Naive thymus-derived CD4-positive, alpha-beta T cell (primary cell): ENCODE measurements at regions not wholly inside any gene's neighbourhood (a gene's known extent, or its start where the extent isn't known, plus 50 kb on each side); places are given as distances from the start of the nearest gene placed in this dataset.

Experiments
- ATAC-seq: fragments of 150-1000 bp; cut with Tn5 transposase; 2 replicates; pipeline ENCODE4 v1.10.0; 2021; ENCODE audit warnings: mild to moderate bottlenecking, moderate library complexity
- CTCF ChIA-PET: fragments of 350-600 bp; sonication (Branson Sonifier 250); formaldehyde crosslinking; loops from one replicate; lab custom pipeline; 2021; ENCODE audit warnings: antibody characterized with exemption; lab: Charles Lee
- POLR2A ChIA-PET: fragments of 350-600 bp; sonication (Branson Sonifier 250); formaldehyde crosslinking; loops from one replicate; lab custom pipeline; 2021; ENCODE audit warnings: antibody characterized with exemption, inconsistent platforms; lab: Charles Lee
- DNase-seq, 9 donors: peaks; one replicate each; pipeline versions ENCODE4 v3.0.0 to v3.0.0-alpha.2; 2020 to 2022; ENCODE audit warnings: mixed read lengths in 1 of 9
- H3K27ac ChIP-seq: one replicate; pipeline ENCODE4 v1.7.0; 2013; ENCODE audit warnings: mild to moderate bottlenecking, low read depth, low read length, moderate library complexity
- H3K27me3 ChIP-seq, 2 donors: one replicate each; pipeline ENCODE4 v1.7.0; 2013; ENCODE audit warnings: low read length in 2 of 2, mild to moderate bottlenecking in 2 of 2, moderate library complexity in 2 of 2; ENCODE audit not compliant: control insufficient read depth in 2 of 2, insufficient read depth in 2 of 2
- H3K36me3 ChIP-seq, 3 experiments: 1 replicate in 2 of 3; 2 replicates in 1 of 3; pipeline ENCODE4 v1.7.0; 2013; ENCODE audit warnings: low read length in 3 of 3, mild to moderate bottlenecking in 3 of 3, moderate library complexity in 1 of 3; ENCODE audit not compliant: insufficient read depth in 3 of 3, control insufficient read depth in 2 of 3
- H3K4me1 ChIP-seq, 2 donors: one replicate each; pipeline ENCODE4 v1.7.0; 2013; ENCODE audit warnings: low read length in 2 of 2, mild to moderate bottlenecking in 2 of 2, moderate library complexity in 1 of 2; ENCODE audit not compliant: control insufficient read depth in 2 of 2, insufficient read depth in 2 of 2
- H3K4me3 ChIP-seq: 2 replicates; pipeline ENCODE4 v1.7.0; 2013; ENCODE audit warnings: mild to moderate bottlenecking, low read length
- H3K9me3 ChIP-seq, 3 experiments: 1 replicate in 2 of 3; 2 replicates in 1 of 3; pipeline ENCODE4 v1.7.0; 2013; ENCODE audit warnings: low read length in 3 of 3; ENCODE audit not compliant: control insufficient read depth in 2 of 3
- H3K27ac Mint-ChIP-seq, 9 donors: one replicate each; pipeline ENCODE4 v1.8.0; 2020 to 2022; ENCODE audit warnings: mixed read lengths in 9 of 9, mild to moderate bottlenecking in 8 of 9, moderate library complexity in 5 of 9, inconsistent platforms in 2 of 9
- H3K27me3 Mint-ChIP-seq, 5 donors: one replicate each; pipeline ENCODE4 v1.8.0; 2021 to 2022; ENCODE audit warnings: mixed read lengths in 5 of 5, mild to moderate bottlenecking in 1 of 5
- H3K36me3 Mint-ChIP-seq, 5 donors: one replicate each; pipeline ENCODE4 v1.8.0; 2020 to 2022; ENCODE audit warnings: mixed read lengths in 5 of 5, mild to moderate bottlenecking in 3 of 5, inconsistent platforms in 1 of 5
- H3K4me1 Mint-ChIP-seq, 7 donors: one replicate each; pipeline ENCODE4 v1.8.0; 2020 to 2022; ENCODE audit warnings: mixed read lengths in 7 of 7, mild to moderate bottlenecking in 3 of 7, inconsistent platforms in 1 of 7
- H3K4me3 Mint-ChIP-seq, 10 donors: one replicate each; pipeline ENCODE4 v1.8.0; 2020 to 2022; ENCODE audit warnings: mild to moderate bottlenecking in 10 of 10, mixed read lengths in 10 of 10, moderate library complexity in 6 of 10, inconsistent platforms in 2 of 10
- H3K9me3 Mint-ChIP-seq, 11 donors: one replicate each; pipeline ENCODE4 v1.8.0; 2020 to 2022; ENCODE audit warnings: mixed read lengths in 11 of 11, mild to moderate bottlenecking in 4 of 11, inconsistent platforms in 1 of 11, moderate library complexity in 1 of 11
- intact Hi-C, 2 donors: fragments of 100-400 bp; cut with micrococcal nuclease; formaldehyde crosslinking; loops; one replicate each; pipeline ENCODE4 v1.15.1; 2023

GRCh38 chr2:234873103-234873827 lies 78.6 kb upstream of the SH3BP4 start:
- intact Hi-C loops: no loop called here
- no peak overlapping the region for H3K27ac ChIP-seq
- CTCF ChIA-PET: no interaction called here
- H3K4me1 Mint-ChIP-seq: peaks cover 0 to 4% (median 0%) of the 10 kb centered on the region in 7 donors
- peaks cover 4 to 41% (median 14%) of the 10 kb centered on the region in 5 donors for H3K27me3 Mint-ChIP-seq
- no peaks in the 10 kb centered on the region for H3K27me3 ChIP-seq
- peaks cover 0 to 9% (median 0%) of the 10 kb centered on the region in 5 donors for H3K36me3 Mint-ChIP-seq
- ATAC-seq (no peak), DNase-seq (no peak)
- H3K9me3 Mint-ChIP-seq: peaks cover 0 to 16% (median 2%) of the 10 kb centered on the region in 11 donors
- no peaks in the 10 kb centered on the region for H3K9me3 ChIP-seq
- no peak overlapping the region for H3K4me3 ChIP-seq
- H3K36me3 ChIP-seq: no peaks in the 10 kb centered on the region
- H3K27ac Mint-ChIP-seq: no peak overlapping the region
- no peaks in the 10 kb centered on the region for H3K4me1 ChIP-seq
- no peak overlapping the region for H3K4me3 Mint-ChIP-seq
- POLR2A ChIA-PET: no interaction called here

DNA sequence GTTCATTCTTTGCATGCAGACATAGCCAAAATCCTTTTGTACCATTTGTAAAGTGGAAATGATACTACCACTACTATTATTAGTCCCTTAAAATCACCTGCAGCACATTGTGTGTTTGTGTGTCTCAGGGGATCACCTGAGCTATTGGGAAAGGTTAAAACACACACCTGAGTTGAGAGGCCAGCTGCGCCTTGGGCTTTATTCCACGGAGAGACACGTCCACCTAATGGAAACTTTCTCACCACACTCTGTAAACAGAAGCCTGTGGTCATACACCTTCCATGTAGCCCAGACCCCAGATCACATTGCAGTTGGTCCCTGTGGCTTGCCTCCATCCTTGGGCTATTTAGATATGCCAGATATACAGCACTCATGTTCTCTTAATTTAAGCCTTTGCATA lies 81.8 kb upstream of the SH3BP4 start:
- Histone ChIP-seq H3K4me3 (no peak overlapping the region), H3K36me3 (no peaks in the 10 kb centered on the region), H3K4me1 (no peaks in the 10 kb centered on the region), H3K27ac (no peak overlapping the region), H3K9me3 (no peaks in the 10 kb centered on the region), H3K27me3 (no peaks in the 10 kb centered on the region)
- intact Hi-C loops: no loop called here
- DNase-seq (no peak), ATAC-seq (no peak)
- ChIA-PET POLR2A (no interaction called here), CTCF (no interaction called here)
- peaks cover 0 to 2% (median 0%) of the 10 kb centered on the region in 7 donors for H3K4me1 Mint-ChIP-seq
- peaks cover 0 to 14% (median 5%) of the 10 kb centered on the region in 11 donors for H3K9me3 Mint-ChIP-seq
- H3K36me3 Mint-ChIP-seq: peaks cover 0 to 7% (median 0%) of the 10 kb centered on the region in 5 donors
- no peak overlapping the region for H3K4me3 Mint-ChIP-seq
- H3K27ac Mint-ChIP-seq: no peak overlapping the region
- peaks cover 0 to 24% (median 6%) of the 10 kb centered on the region in 5 donors for H3K27me3 Mint-ChIP-seq

DNA sequence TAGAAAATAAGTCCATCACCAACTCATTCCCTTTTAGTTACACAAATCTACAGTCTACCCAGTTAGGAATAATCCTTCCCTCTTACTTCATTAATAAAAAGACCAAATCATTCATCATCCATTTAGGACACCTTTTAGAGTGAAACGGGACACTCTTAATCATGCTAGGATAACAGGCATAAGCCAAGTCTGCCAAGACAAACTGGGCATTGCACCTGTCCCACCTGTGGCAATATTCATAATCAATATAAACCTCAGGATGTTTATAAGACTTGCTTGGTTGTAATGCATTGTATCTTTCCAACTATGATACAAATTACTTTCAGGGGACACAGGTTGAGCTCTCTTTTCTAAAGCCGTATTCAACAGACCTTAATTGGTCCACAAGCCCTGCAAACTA lies 82.7 kb upstream of the SH3BP4 start:
- Histone ChIP-seq H3K9me3 (no peaks in the 10 kb centered on the region), H3K4me3 (no peak overlapping the region), H3K36me3 (no peaks in the 10 kb centered on the region), H3K27ac (no peak overlapping the region), H3K4me1 (no peaks in the 10 kb centered on the region), H3K27me3 (no peaks in the 10 kb centered on the region)
- intact Hi-C loops: no loop called here
- H3K4me1 Mint-ChIP-seq: no peaks in the 10 kb centered on the region
- no peak overlapping the region for H3K27ac Mint-ChIP-seq
- ChIA-PET POLR2A (no interaction called here), CTCF (no interaction called here)
- no peak overlapping the region for H3K4me3 Mint-ChIP-seq
- H3K36me3 Mint-ChIP-seq: peaks cover 0 to 7% (median 0%) of the 10 kb centered on the region in 5 donors
- H3K9me3 Mint-ChIP-seq: peaks cover 0 to 14% (median 5%) of the 10 kb centered on the region in 11 donors
- DNase-seq (no peak), ATAC-seq (no peak)
- peaks cover 0 to 21% (median 6%) of the 10 kb centered on the region in 5 donors for H3K27me3 Mint-ChIP-seq

DNA sequence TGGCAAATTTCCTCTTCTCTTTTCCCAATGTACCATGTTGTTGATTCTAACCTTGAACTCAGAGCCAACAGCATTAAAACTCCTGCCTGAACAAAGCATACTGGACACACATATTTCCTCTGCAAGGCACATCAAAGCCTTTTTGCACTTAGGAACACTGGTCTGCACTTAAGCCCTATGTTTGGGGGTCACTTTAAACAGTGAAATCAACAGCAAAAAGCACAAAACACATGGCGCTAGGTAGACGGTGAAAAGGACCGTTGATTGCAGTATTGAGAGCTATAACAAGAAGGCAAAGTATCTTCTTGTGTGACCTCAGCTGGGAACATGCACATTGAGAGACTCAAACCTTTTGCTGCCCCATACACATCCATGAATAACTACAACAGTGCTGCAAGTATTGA lies 83.9 kb upstream of the SH3BP4 start:
- Histone ChIP-seq H3K9me3 (no peaks in the 10 kb centered on the region), H3K36me3 (no peaks in the 10 kb centered on the region), H3K4me3 (no peak overlapping the region), H3K27ac (no peak overlapping the region), H3K27me3 (no peaks in the 10 kb centered on the region), H3K4me1 (no peaks in the 10 kb centered on the region)
- no peak overlapping the region for H3K27ac Mint-ChIP-seq
- DNase-seq: no peak
- CTCF ChIA-PET: no interaction called here
- intact Hi-C loops: no loop called here
- POLR2A ChIA-PET: no interaction called here
- H3K36me3 Mint-ChIP-seq: peaks cover 0 to 4% (median 0%) of the 10 kb centered on the region in 5 donors
- H3K27me3 Mint-ChIP-seq: peaks cover 0 to 21% (median 10%) of the 10 kb centered on the region in 5 donors
- H3K9me3 Mint-ChIP-seq: peaks cover 0 to 12% (median 5%) of the 10 kb centered on the region in 11 donors
- no peaks in the 10 kb centered on the region for H3K4me1 Mint-ChIP-seq
- no peak overlapping the region for H3K4me3 Mint-ChIP-seq
- no peak for ATAC-seq

- Mint-ChIP-seq H3K4me1 (no peaks in the 10 kb centered on the region), H3K4me3 (no peak overlapping the region), H3K27ac (no peak overlapping the region), H3K27me3 (peaks cover 0 to 16% (median 10%) of the 10 kb centered on the region in 5 donors), H3K36me3 (no peaks in the 10 kb centered on the region), H3K9me3 (peaks cover 0 to 12% (median 4%) of the 10 kb centered on the region in 11 donors)
- ATAC-seq: no peak
- Histone ChIP-seq H3K36me3 (no peaks in the 10 kb centered on the region), H3K4me3 (no peak overlapping the region), H3K27me3 (no peaks in the 10 kb centered on the region), H3K9me3 (no peaks in the 10 kb centered on the region), H3K4me1 (no peaks in the 10 kb centered on the region), H3K27ac (no peak overlapping the region)
- POLR2A ChIA-PET: no interaction called here
- CTCF ChIA-PET: no interaction called here
- no peak for DNase-seq
- intact Hi-C loops: no loop called here
Observed at GRCh38 chr2:234865586-234865985, 86.2 kb upstream of the SH3BP4 start.

GRCh38 chr2:234865040-234865439 lies 86.8 kb upstream of the SH3BP4 start:
- CTCF ChIA-PET: no interaction called here
- H3K27me3 Mint-ChIP-seq: peaks cover 0 to 11% (median 10%) of the 10 kb centered on the region in 5 donors
- intact Hi-C loops: no loop called here
- no peaks in the 10 kb centered on the region for H3K4me1 Mint-ChIP-seq
- Histone ChIP-seq H3K36me3 (no peaks in the 10 kb centered on the region), H3K27me3 (no peaks in the 10 kb centered on the region), H3K4me1 (no peaks in the 10 kb centered on the region), H3K4me3 (no peak overlapping the region), H3K27ac (no peak overlapping the region), H3K9me3 (no peaks in the 10 kb centered on the region)
- H3K27ac Mint-ChIP-seq: no peak overlapping the region
- no peaks in the 10 kb centered on the region for H3K36me3 Mint-ChIP-seq
- no peak for DNase-seq
- H3K4me3 Mint-ChIP-seq: no peak overlapping the region
- POLR2A ChIA-PET: no interaction called here
- no peak for ATAC-seq
- peaks cover 0 to 12% (median 4%) of the 10 kb centered on the region in 11 donors for H3K9me3 Mint-ChIP-seq

GRCh38 chr2:234864506-234864905 lies 87.3 kb upstream of the SH3BP4 start:
- POLR2A ChIA-PET: no interaction called here
- intact Hi-C loops: no loop called here
- peaks cover 0 to 11% (median 8%) of the 10 kb centered on the region in 5 donors for H3K27me3 Mint-ChIP-seq
- H3K27ac Mint-ChIP-seq: no peak overlapping the region
- Histone ChIP-seq H3K27ac (no peak overlapping the region), H3K36me3 (no peaks in the 10 kb centered on the region), H3K4me3 (no peak overlapping the region), H3K9me3 (no peaks in the 10 kb centered on the region), H3K27me3 (no peaks in the 10 kb centered on the region), H3K4me1 (no peaks in the 10 kb centered on the region)
- H3K4me1 Mint-ChIP-seq: no peaks in the 10 kb centered on the region
- H3K36me3 Mint-ChIP-seq: no peaks in the 10 kb centered on the region
- no peak overlapping the region for H3K4me3 Mint-ChIP-seq
- DNase-seq (no peak), ATAC-seq (no peak)
- CTCF ChIA-PET: no interaction called here
- H3K9me3 Mint-ChIP-seq: peaks cover 0 to 12% (median 4%) of the 10 kb centered on the region in 11 donors
